Epidermal melanocyte (primary cell): ENCODE measurements at regions not wholly inside any gene's neighbourhood (a gene's known extent, or its start where the extent isn't known, plus 50 kb on each side); places are given as distances from the start of the nearest gene placed in this dataset.

Experiments
- DNase-seq: peaks from one replicate; pipeline ENCODE4 v3.0.0; 2011; ENCODE audit warnings: low spot score; ENCODE audit not compliant: insufficient read length

DNA sequence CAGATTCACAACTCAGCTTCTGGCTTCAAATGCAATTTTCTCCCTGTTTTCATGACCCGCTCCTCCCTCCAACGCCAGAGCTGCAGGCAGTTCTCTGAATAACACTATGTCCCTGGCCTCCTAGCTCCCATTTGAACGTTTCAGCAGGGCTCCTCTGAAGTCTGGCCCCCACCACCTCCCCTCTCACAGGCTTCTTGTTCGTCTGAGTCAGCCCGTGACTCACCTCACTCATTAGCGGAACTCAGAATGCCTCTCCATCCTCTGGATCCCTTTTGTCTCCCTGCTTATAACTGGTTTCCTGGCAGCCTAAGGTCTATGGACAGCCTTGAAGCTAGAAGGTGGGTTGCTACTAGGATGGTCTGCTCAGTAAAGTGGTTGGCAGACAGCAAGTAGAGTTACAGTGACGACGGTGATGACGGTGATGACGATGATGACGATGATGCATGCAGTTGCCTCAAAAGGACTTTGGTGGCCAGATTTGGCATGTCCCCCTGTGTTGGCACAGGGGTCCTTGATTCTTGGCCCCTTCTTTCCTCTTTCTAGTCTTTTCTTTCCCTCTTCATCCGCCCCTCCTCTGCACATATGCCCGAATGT, 83.3 kb upstream of the MKLN1 start:
- DNase-seq = no peak

DNA sequence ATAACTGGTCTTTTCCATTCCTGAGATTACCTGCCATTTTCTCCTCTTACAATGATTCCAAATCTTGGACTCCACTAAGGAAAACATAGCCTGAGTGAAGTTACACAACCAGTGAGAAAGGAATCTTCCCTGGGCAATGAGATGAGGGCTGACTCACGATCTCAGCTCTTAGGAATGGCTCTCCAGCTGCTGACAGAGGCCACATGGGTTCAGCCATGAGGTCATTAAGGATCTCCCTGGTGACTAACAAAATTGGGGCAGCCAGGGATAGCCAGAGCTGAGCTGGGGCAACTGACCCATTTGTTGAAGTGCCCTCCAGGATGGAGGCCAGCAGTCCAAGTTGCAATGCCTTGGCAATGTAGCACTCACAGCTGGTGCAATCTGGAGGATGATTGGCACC, 78.7 kb upstream of the MKLN1 start:
- DNase-seq = peak; percentile 70

DNA sequence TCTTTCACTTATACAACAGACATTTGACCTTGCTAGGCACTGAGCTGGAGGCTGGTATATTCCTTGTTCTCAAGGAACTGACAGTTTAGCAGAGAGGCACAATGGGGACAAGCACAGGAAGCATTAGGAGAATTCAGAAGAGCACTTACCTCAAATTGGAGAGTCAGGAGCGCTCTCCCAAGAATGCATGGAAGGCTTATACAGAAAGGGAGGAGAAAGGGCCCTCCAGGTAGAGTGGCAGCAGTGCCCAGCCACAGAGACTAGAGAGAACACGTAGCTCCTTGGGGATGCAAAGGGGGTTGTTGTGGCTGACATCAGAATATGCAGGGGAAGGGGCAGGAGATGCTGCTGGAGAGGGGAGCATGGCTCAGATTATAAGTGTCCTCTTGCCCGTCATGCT, 78.2 kb upstream of the MKLN1 start:
- DNase-seq = no peak

DNA sequence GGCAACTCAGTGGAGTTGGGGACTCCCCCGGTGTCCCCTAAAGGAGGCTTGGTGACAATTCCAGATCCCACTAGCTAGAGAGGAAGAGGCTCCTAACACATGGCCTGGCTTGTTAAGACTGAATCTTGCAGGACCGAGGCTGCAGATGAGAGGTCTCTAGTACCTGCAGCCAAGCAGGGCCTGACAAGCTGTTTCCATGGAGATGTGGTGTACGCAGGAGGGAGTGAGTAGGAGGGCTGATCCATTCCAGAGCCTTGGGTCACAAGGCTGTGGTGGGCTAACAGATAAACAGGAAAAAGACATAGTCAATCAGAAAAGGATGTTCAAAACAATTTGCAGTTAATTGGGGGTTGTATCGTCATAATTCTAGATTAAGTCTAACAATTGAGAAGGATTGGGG, 77.3 kb upstream of the MKLN1 start:
- DNase-seq = no peak

DNA sequence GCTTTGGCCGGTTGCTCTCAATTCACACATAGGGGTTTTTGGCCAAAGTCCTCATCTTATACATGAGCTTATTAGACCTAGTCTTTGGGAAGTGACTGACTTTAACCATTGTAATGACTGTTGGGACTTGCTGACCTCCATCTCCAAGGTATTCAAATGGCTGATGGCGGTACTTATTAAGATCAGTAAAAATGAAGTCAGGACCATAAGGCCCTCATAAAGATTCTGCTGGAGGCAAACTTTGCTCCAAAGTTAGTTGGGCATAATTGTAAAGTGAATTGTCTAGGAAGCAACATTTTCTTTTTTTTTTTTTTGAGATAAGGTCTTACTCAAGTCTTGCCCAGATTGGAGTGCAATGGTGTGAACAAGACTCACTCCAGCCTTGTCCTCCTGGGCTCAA, 76.3 kb upstream of the MKLN1 start:
- no peak for DNase-seq

DNA sequence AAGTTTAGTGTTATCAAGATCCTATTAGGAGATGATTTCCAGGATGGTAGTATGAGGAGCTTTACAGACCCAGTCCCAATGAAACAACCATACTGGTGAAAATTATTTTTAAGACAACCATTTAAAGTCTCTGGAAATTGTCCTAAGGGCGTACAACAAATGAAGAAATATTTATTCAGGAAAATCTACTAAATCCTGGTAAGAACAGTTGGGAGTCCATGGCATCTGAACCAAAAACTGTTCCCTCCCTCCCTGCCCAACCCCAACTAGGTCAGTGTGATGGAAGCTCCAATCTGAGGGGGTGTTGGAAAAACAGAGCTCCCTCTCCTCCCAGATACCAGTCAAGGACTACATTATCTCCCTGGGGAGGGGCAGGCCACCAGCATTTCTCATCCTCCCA, 74.7 kb upstream of the MKLN1 start:
- no peak for DNase-seq

DNA sequence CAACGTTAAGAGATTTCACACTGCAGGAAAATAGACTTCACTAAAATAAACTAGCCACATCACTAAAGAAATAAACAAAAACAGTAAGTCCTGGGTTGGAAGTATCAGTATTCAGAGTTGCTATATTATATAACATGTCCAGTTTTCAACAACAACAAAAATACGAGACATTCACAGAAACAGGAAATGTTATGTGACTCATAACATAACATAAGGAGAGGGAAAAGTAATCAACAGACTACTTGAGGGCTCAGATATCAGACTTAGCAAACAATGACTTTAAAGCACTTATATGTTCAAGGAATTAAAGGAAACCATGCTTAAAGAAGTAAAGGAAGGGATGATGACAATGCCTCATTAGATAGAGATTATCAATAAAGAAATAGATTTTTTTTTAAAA, 73.5 kb upstream of the MKLN1 start:
- no peak for DNase-seq

DNA sequence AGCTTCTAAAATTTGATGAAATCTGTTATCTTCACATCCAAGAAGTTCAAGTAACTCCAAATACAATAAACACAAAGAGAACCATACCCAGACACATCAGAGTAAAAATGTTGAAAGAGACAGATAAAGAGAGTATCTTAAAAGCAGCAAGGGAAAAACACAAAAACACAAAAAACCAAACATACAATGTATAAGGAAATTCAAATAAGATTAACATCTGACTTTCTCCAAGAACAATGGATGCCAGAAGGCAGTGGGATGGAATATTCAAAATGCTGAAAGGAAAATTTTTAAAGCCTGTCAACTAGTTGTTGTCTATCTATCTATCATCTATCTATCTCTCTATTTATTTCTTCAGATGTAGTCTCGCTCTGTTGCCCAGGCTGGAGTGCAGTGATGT, 72.4 kb upstream of the MKLN1 start:
- no peak for DNase-seq

DNA sequence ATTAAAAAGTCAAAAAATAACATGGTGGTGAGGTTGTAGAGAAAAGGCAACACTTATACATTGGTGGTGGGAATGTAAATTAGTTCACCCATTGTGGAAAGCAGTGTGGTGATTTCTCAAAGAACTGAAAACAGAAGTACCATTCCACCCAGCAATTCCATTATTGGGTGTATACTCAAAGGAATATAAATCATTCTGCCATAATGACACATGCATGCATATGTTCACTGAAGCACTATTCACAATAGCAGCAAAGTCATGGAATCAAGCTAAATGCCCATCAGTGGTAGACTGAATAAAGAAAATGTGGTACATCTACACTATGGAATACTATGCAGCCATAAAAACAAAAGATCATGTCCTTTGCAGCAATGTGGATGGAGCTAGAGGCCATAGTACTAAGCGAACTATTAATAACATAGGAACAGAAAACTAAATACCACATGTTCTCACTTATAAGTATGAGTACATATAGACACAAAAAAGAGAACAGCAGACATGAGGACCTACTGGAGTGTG, 66.1 kb upstream of the MKLN1 start:
- DNase-seq = no peak

DNA sequence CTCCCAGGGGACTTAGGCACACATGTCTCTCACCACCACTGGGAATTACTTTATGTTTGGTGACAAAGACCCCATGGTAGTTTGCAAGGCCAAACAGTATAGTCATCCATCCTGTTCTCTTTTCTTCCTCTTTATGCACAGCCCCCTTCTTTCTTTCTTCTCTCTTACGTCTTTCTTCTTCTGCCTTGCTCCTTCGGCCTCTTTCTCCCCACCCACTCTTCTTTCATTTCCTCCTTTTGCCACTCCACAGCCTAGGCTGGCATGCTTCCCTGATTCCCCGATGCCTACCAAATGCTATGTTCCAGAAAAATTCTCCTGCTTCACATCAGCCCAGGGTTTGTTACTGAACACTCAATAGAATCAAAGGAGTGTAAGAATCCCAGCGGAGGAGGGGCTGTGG, 62.4 kb upstream of the MKLN1 start:
- no peak for DNase-seq

DNA sequence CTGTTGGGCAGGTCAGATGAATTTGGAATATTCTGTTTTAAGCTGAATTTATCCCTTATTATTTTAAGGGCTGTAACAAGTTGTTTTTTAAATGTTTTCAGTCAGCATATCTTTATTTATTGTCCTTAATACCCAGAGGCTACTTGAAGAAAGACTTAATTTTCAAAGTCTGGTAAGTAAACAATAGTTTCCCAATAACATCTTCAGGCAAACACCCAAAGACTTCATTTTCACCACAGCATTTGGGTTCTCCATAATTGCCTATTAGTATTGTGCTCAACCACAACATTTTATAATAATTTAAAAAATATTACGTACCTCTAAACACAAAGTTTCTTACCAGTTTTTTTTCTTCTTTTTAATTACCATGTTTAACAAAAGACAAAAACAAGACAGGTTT, 60.0 kb upstream of the MKLN1 start:
- DNase-seq = no peak

DNA sequence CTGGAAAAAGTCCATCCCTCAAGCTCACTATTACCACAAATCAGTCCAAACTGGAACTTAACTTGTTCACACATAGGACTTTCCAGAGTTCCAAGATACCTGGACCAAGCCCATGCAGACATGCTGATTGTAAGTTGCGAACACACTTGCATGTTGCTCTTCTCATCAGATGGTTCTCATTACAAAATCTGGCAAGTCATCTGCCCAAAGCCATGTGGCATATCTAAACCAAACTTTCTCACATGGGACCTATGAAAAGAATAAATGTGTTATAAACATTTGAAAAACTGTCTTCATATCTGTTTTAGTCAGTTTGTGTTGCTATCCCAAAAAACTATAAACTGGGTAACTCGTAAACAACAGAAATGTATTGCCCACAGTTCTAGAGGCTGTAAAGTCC, 58.8 kb upstream of the MKLN1 start:
- no peak for DNase-seq

DNA sequence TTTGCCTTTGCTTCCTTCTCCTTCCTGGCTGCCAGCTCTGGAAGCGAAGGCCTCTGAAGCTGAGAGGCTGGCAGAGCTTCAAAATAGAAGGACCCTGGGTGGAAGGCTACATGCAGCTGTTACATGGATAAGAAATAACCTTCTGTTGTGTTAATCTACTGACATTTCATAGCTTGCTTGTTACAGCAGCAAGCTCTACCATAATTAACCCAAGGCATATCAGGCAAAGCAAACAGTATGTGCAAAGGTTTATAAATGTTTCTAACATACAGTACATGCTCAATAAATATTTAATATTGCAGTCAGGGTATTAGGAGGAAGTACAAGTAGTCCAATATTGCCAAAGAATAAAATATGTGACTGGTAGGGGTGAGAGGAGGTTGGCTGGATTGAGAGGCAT, 55.6 kb upstream of the MKLN1 start:
- DNase-seq = no peak

DNA sequence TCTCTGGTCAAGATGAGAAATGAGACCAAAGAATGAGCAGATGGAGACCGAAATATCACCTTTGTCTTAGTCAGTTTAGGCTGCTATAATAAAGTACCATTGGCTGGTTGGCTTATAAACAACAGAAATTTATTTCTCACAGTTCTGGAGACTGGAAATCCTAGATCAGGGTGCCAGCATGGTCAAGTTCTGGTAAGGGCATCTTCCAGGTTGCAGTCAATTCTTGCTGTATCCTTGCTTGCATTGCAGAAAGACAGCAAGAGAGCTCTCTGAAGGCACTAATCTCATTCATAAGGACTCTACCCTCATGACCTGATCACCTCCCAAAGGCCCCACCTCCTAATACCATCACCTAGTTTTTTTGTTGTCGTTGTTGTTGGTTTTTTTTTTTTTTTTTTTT, 52.7 kb upstream of the MKLN1 start:
- no peak for DNase-seq

DNA sequence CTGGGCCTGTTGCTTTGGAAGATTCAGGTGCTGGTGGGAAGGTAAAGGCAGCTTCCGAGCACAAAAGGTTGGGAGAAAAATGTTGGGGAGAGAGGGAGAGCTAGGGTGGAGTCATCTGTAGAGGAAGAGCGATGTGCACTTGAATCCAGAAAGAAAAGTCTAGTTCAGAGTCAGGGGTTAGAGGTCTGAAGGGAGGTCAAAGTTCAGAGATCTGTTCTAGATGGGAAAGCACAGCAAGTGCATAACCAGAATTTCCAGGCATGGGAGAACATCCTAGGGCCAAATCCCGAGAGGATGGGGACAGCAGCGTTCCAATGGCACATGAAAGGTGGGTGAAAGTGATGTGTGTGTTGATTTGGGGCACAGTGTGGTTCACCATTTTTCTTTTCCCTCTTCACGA, 51.5 kb upstream of the MKLN1 start:
- DNase-seq = no peak

DNA sequence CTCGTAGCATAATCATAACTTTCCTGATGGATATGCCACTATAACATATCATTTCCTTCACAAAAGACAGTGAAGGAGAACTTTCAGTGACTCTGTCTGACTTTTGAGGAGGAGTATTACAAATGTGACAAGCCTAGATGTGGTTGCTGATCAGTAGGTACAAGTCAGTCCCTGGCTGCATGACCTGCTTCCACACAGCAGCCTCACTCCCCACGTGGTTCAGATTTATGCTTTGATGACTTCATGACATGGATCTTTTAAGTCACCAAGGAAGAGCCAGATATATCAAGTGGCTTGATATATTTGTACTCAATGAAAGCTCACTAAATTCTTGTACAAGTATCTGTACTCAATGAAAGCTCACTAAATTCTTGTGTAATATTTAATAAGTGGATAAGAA, 50.9 kb upstream of the MKLN1 start:
- DNase-seq = no peak
